HEK293 (cell line): ENCODE measurements at regions not wholly inside any gene's neighbourhood (a gene's known extent, or its start where the extent isn't known, plus 50 kb on each side); places are given as distances from the start of the nearest gene placed in this dataset.

ENCODE experiments used
- CTCF ChIA-PET: fragments of 350-600 bp; formaldehyde crosslinking; extraction: SDS; loops from one replicate; lab custom pipeline; 2021; ENCODE audit warnings: antibody characterized with exemption; lab: Yijun Ruan, JAX
- POLR2A ChIA-PET: fragments of 300-600 bp; formaldehyde crosslinking; extraction: SDS; loops from one replicate; lab custom pipeline; 2020; ENCODE audit warnings: antibody characterized with exemption, inconsistent platforms; lab: Yijun Ruan, JAX
- H3K27ac ChIP-seq: fragments of 200-500 bp; sonication (Bioruptor generic); 2 replicates; pipeline ENCODE4 v1.5.1; 2014; ENCODE audit warnings: low read depth, low read length, control low read depth, inconsistent platforms; ENCODE audit errors: extremely low read depth
- H3K36me3 ChIP-seq, 2 experiments: fragments of 200-500 bp in 1 of 2; sonication (Bioruptor generic) in 1 of 2; 1 replicate in 1 of 2; 2 replicates in 1 of 2; pipeline ENCODE4 v1.5.1; 2014 to 2017; ENCODE audit warnings: inconsistent platforms in 2 of 2, low read length in 2 of 2; ENCODE audit not compliant: control insufficient read depth in 2 of 2, insufficient read depth in 1 of 2
- H3K4me1 ChIP-seq: fragments of 200-500 bp; sonication (Bioruptor generic); 2 replicates; pipeline ENCODE4 v1.5.1; 2014; ENCODE audit warnings: mild to moderate bottlenecking, low read length, inconsistent platforms; ENCODE audit not compliant: control insufficient read depth, insufficient read depth
- H3K4me3 ChIP-seq: 2 replicates; pipeline ENCODE4 v1.5.1; 2011; ENCODE audit warnings: low read depth, mild to moderate bottlenecking, control low read depth, low read length, moderate library complexity
- H3K9me3 ChIP-seq: fragments of 200-500 bp; sonication (Bioruptor generic); 2 replicates; pipeline ENCODE4 v1.5.1; 2014; ENCODE audit warnings: low read depth, low read length, inconsistent platforms; ENCODE audit not compliant: control insufficient read depth, insufficient read depth
- BCL11A ChIP-seq: fragments of 450-650 bp; formaldehyde crosslinking; IDR thresholded peaks from 2 replicates; pipeline ENCODE4 v1.5.1; 2016; ENCODE audit warnings: low read depth, missing biosample characterization, missing genetic modification characterization
- GLI4 ChIP-seq: fragments of 450-650 bp; formaldehyde crosslinking; IDR thresholded peaks from 2 replicates; pipeline ENCODE4 v1.5.1; 2016; ENCODE audit warnings: missing biosample characterization, missing genetic modification characterization
- KLF1 ChIP-seq: fragments of 450-650 bp; formaldehyde crosslinking; IDR thresholded peaks from 2 replicates; pipeline ENCODE4 v1.5.1; 2016; ENCODE audit warnings: missing biosample characterization, missing genetic modification characterization
- KLF8 ChIP-seq: fragments of 450-650 bp; formaldehyde crosslinking; IDR thresholded peaks from 2 replicates; pipeline ENCODE4 v1.5.1; 2016; ENCODE audit warnings: missing biosample characterization, missing genetic modification characterization
- OVOL3 ChIP-seq: fragments of 450-650 bp; formaldehyde crosslinking; IDR thresholded peaks from 2 replicates; pipeline ENCODE4 v1.5.1; 2016; ENCODE audit warnings: missing biosample characterization, missing genetic modification characterization
- YY2 ChIP-seq: fragments of 450-650 bp; formaldehyde crosslinking; IDR thresholded peaks from 2 replicates; pipeline ENCODE4 v1.5.1; 2016; ENCODE audit warnings: missing biosample characterization, missing genetic modification characterization
- ZBTB17 ChIP-seq: fragments of 450-650 bp; formaldehyde crosslinking; IDR thresholded peaks from 2 replicates; pipeline ENCODE4 v1.5.1; 2016; ENCODE audit warnings: missing biosample characterization, missing genetic modification characterization
- ZBTB26 ChIP-seq: fragments of 450-650 bp; formaldehyde crosslinking; optimal IDR thresholded peaks from 2 replicates; pipeline ENCODE3; 2016; ENCODE audit warnings: missing biosample characterization, mild to moderate bottlenecking, missing genetic modification characterization
- ZIC2 ChIP-seq: fragments of 450-650 bp; formaldehyde crosslinking; IDR thresholded peaks from 2 replicates; pipeline ENCODE4 v1.5.1; 2016; ENCODE audit warnings: missing biosample characterization, missing genetic modification characterization
- ZNF121 ChIP-seq: fragments of 450-650 bp; formaldehyde crosslinking; IDR thresholded peaks from 2 replicates; pipeline ENCODE4 v1.5.1; 2016; ENCODE audit warnings: missing biosample characterization, missing genetic modification characterization
- ZNF138 ChIP-seq: fragments of 450-650 bp; formaldehyde crosslinking; IDR thresholded peaks from 2 replicates; pipeline ENCODE4 v1.5.1; 2016; ENCODE audit warnings: missing biosample characterization, missing genetic modification characterization, borderline replicate concordance
- ZNF175 ChIP-seq: fragments of 450-650 bp; formaldehyde crosslinking; IDR thresholded peaks from 2 replicates; pipeline ENCODE4 v1.5.1; 2016; ENCODE audit warnings: missing biosample characterization, missing genetic modification characterization
- ZNF202 ChIP-seq: fragments of 450-650 bp; formaldehyde crosslinking; IDR thresholded peaks from 2 replicates; pipeline ENCODE4 v1.5.1; 2016; ENCODE audit warnings: missing biosample characterization, missing genetic modification characterization, borderline replicate concordance
- ZNF24 ChIP-seq: fragments of 450-650 bp; formaldehyde crosslinking; IDR thresholded peaks from 2 replicates; pipeline ENCODE4 v1.5.1; 2016; ENCODE audit warnings: missing biosample characterization, missing genetic modification characterization
- ZNF354C ChIP-seq: fragments of 450-650 bp; formaldehyde crosslinking; IDR thresholded peaks from 2 replicates; pipeline ENCODE4 v1.5.1; 2016; ENCODE audit warnings: missing biosample characterization, missing genetic modification characterization, low read depth, borderline replicate concordance
- ZNF366 ChIP-seq: fragments of 450-650 bp; formaldehyde crosslinking; conservative IDR thresholded peaks from 2 replicates; pipeline ENCODE4 v1.5.1; 2016; ENCODE audit warnings: missing biosample characterization, missing genetic modification characterization
- ZNF37A ChIP-seq: fragments of 450-650 bp; IDR thresholded peaks from 2 replicates; pipeline ENCODE4 v1.5.1; 2018; ENCODE audit warnings: missing biosample characterization, missing genetic modification characterization
- ZNF394 ChIP-seq: fragments of 450-650 bp; formaldehyde crosslinking; IDR thresholded peaks from 2 replicates; pipeline ENCODE4 v1.5.1; 2016; ENCODE audit warnings: missing biosample characterization, missing genetic modification characterization, mild to moderate bottlenecking, moderate library complexity, borderline replicate concordance
- ZNF426 ChIP-seq: fragments of 450-650 bp; formaldehyde crosslinking; IDR thresholded peaks from 2 replicates; pipeline ENCODE4 v1.5.1; 2017; ENCODE audit warnings: missing biosample characterization, missing genetic modification characterization, mild to moderate bottlenecking, inconsistent platforms, moderate library complexity
- ZNF529 ChIP-seq: fragments of 450-650 bp; formaldehyde crosslinking; IDR thresholded peaks from 2 replicates; pipeline ENCODE4 v1.5.1; 2017; ENCODE audit warnings: missing genetic modification characterization, missing biosample characterization; ENCODE audit not compliant: insufficient replicate concordance
- ZNF544 ChIP-seq: fragments of 450-650 bp; formaldehyde crosslinking; IDR thresholded peaks from 2 replicates; pipeline ENCODE4 v1.5.0; 2017; ENCODE audit warnings: missing biosample characterization, missing genetic modification characterization
- ZNF629 ChIP-seq: fragments of 450-650 bp; formaldehyde crosslinking; IDR thresholded peaks from 2 replicates; pipeline ENCODE4 v1.5.1; 2017; ENCODE audit warnings: missing biosample characterization, missing genetic modification characterization
- ZNF639 ChIP-seq: fragments of 450-650 bp; formaldehyde crosslinking; IDR thresholded peaks from 2 replicates; pipeline ENCODE4 v1.5.1; 2016; ENCODE audit warnings: missing biosample characterization, missing genetic modification characterization
- ZNF776 ChIP-seq: fragments of 450-650 bp; formaldehyde crosslinking; IDR thresholded peaks from 2 replicates; pipeline ENCODE4 v1.5.0; 2017; ENCODE audit warnings: missing biosample characterization, missing genetic modification characterization, borderline replicate concordance
- ZNF777 ChIP-seq: fragments of 450-650 bp; formaldehyde crosslinking; IDR thresholded peaks from 2 replicates; pipeline ENCODE4 v1.5.1; 2017; ENCODE audit warnings: missing biosample characterization, missing genetic modification characterization, borderline replicate concordance
- ZXDB ChIP-seq: fragments of 450-650 bp; formaldehyde crosslinking; IDR thresholded peaks from 2 replicates; pipeline ENCODE4 v1.5.1; 2016; ENCODE audit warnings: missing biosample characterization, missing genetic modification characterization
- TF ChIP-seq, protein P1 (sequence below): fragments of 450-650 bp; formaldehyde crosslinking; IDR thresholded peaks from 2 replicates; pipeline ENCODE4; 2016; ENCODE audit warnings: missing biosample characterization, missing genetic modification characterization
- TF ChIP-seq, protein P2 (sequence below): fragments of 450-650 bp; formaldehyde crosslinking; IDR thresholded peaks from 2 replicates; pipeline ENCODE4 v1.5.1; 2016; ENCODE audit warnings: missing biosample characterization, missing genetic modification characterization

DNA sequence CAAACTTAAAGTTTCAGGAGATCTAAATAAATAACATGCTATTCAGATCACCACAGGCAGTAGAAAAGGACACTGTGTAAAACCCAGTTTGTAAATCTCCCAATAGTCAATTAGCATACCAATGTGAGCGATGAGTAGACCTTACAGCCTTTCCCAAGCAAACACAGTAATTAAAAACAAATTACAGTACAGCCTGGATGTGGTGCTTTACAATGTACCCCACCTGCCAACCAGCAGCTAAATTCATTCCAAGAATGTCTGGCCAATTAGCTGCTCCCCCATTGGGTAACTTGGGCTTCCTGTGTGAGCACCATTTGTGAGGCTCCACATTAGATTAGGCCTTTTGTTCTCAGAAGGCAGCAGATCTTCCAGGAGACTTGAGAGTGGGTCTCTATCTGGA, 635.0 kb downstream of the TBL1XR1 start:
- H3K27ac ChIP-seq, result no peak overlapping the region
- H3K9me3 ChIP-seq, result no peaks in the 10 kb centered on the region
- POLR2A ChIA-PET, result no interaction called here
- no peak overlapping the region for H3K4me3 ChIP-seq
- no peak for TF ChIP-seq ZNF394 (tag by site-specific recombination)
- no peak for TF ChIP-seq ZNF24 (tag by site-specific recombination)
- TF ChIP-seq ZNF175, result no peak
- no peak for TF ChIP-seq ZNF776 (tag by site-specific recombination)
- TF ChIP-seq ZBTB17 (tag by site-specific recombination), result no peak
- no peaks in the 10 kb centered on the region for H3K36me3 ChIP-seq
- CTCF ChIA-PET, result no interaction called here
- H3K4me1 ChIP-seq, result no peaks in the 10 kb centered on the region

- no peak for TF ChIP-seq YY2
- TF ChIP-seq ZNF202 (tag by site-specific recombination), result no peak
- TF ChIP-seq, protein P1, sequence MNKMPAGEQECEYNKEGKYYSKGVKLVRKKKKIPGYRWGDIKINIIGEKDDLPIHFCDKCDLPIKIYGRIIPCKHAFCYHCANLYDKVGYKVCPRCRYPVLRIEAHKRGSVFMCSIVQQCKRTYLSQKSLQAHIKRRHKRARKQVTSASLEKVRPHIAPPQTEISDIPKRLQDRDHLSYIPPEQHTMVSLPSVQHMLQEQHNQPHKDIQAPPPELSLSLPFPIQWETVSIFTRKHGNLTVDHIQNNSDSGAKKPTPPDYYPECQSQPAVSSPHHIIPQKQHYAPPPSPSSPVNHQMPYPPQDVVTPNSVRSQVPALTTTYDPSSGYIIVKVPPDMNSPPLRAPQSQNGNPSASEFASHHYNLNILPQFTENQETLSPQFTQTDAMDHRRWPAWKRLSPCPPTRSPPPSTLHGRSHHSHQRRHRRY (tag by site-specific recombination), result no peak
- TF ChIP-seq ZNF121 (tag by site-specific recombination), result no peak
- no peak for TF ChIP-seq KLF1 (tag by site-specific recombination)
- TF ChIP-seq BCL11A (tag by site-specific recombination), result no peak
- TF ChIP-seq ZNF426 (tag by site-specific recombination), result no peak
- TF ChIP-seq ZNF629 (tag by site-specific recombination), result no peak
- TF ChIP-seq KLF8 (tag by site-specific recombination), result no peak
- TF ChIP-seq OVOL3 (tag by site-specific recombination), result no peak
- TF ChIP-seq ZIC2 (tag by site-specific recombination), result no peak
- TF ChIP-seq, protein P2, sequence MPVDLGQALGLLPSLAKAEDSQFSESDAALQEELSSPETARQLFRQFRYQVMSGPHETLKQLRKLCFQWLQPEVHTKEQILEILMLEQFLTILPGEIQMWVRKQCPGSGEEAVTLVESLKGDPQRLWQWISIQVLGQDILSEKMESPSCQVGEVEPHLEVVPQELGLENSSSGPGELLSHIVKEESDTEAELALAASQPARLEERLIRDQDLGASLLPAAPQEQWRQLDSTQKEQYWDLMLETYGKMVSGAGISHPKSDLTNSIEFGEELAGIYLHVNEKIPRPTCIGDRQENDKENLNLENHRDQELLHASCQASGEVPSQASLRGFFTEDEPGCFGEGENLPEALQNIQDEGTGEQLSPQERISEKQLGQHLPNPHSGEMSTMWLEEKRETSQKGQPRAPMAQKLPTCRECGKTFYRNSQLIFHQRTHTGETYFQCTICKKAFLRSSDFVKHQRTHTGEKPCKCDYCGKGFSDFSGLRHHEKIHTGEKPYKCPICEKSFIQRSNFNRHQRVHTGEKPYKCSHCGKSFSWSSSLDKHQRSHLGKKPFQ (tag by site-specific recombination), result no peak
- no peak for TF ChIP-seq ZNF366 (tag by site-specific recombination)
- no peak for TF ChIP-seq ZNF354C (tag by site-specific recombination)
- no peaks in the 10 kb centered on the region for H3K9me3 ChIP-seq
- no peaks in the 10 kb centered on the region for H3K36me3 ChIP-seq
- H3K4me1 ChIP-seq, result no peaks in the 10 kb centered on the region
- H3K27ac ChIP-seq, result no peak overlapping the region
- ChIA-PET POLR2A (no interaction called here), CTCF (no interaction called here)
- H3K4me3 ChIP-seq, result no peak overlapping the region
Measured at GRCh38 chr3:176561826-176562225, 635.5 kb downstream of the TBL1XR1 start.

GRCh38 chr3:176554791-176555654, 642.3 kb downstream of the TBL1XR1 start:
- Histone ChIP-seq H3K9me3 (no peaks in the 10 kb centered on the region), H3K27ac (no peak overlapping the region)
- TF ChIP-seq ZBTB26 (tag by site-specific recombination) (no peak), ZNF138 (no peak), ZNF529 (tag by site-specific recombination) (no peak), ZNF639 (tag by site-specific recombination) (no peak), GLI4 (tag by site-specific recombination) (no peak), ZXDB (no peak), ZNF777 (tag by site-specific recombination) (no peak), ZNF37A (tag by site-specific recombination) (no peak), ZNF544 (tag by site-specific recombination) (no peak)
- TF ChIP-seq, all 188 proteins: peak for 0
- H3K4me1 ChIP-seq, result no peaks in the 10 kb centered on the region
- no peaks in the 10 kb centered on the region for H3K36me3 ChIP-seq
- POLR2A ChIA-PET, result no interaction called here
- no peak overlapping the region for H3K4me3 ChIP-seq
- CTCF ChIA-PET, result interaction anchor here (0.8 kb wide), 1 partner anchor 372 kb away, joined by 3 read pairs; no protein-coding TSS in a partner anchor
